Femur (tissue), 1 donor: ENCODE measurements at regions not wholly inside any gene's neighbourhood (a gene's known extent, or its start where the extent isn't known, plus 50 kb on each side); places are given as distances from the start of the nearest gene placed in this dataset.

Experiments
- DNase-seq: peaks from one replicate; pipeline ENCODE4 v3.0.0-alpha.2; 2017

- DNase-seq = no peak
These were observed 440.7 kb downstream of the CMPK2 start for GRCh38 chr2:6425032-6425431.

- DNase-seq = no peak
These were observed 436.3 kb downstream of the CMPK2 start for GRCh38 chr2:6429210-6429986.

GRCh38 chr2:6434438-6434837 lies 431.3 kb downstream of the CMPK2 start:
- no peak for DNase-seq

GRCh38 chr2:6441800-6442199 lies 423.9 kb downstream of the CMPK2 start:
- DNase-seq = no peak

- no peak for DNase-seq
These were observed 423.3 kb downstream of the CMPK2 start for GRCh38 chr2:6442252-6442985.

- DNase-seq = no peak
These were observed 422.5 kb downstream of the CMPK2 start for GRCh38 chr2:6443061-6443823.

GRCh38 chr2:6444514-6444913 lies 421.2 kb downstream of the CMPK2 start:
- DNase-seq = no peak

GRCh38 chr2:6445156-6445555 lies 420.6 kb downstream of the CMPK2 start:
- DNase-seq = no peak

- DNase-seq = no peak
These were observed 418.6 kb downstream of the CMPK2 start for GRCh38 chr2:6446938-6447608.

GRCh38 chr2:6448893-6449292 lies 416.8 kb downstream of the CMPK2 start:
- no peak for DNase-seq

GRCh38 chr2:6449343-6449742 lies 416.4 kb downstream of the CMPK2 start:
- no peak for DNase-seq

- DNase-seq = no peak
These were observed 412.8 kb downstream of the CMPK2 start for GRCh38 chr2:6452702-6453481.

- no peak for DNase-seq
These were observed 411.3 kb downstream of the CMPK2 start for GRCh38 chr2:6454286-6454990.

GRCh38 chr2:6459138-6459537 lies 406.6 kb downstream of the CMPK2 start:
- no peak for DNase-seq

GRCh38 chr2:6470518-6470917 lies 395.2 kb downstream of the CMPK2 start:
- DNase-seq = no peak

- DNase-seq = no peak
These were observed 394.3 kb downstream of the CMPK2 start for GRCh38 chr2:6471419-6471818.

GRCh38 chr2:6474161-6475140 lies 391.3 kb downstream of the CMPK2 start:
- DNase-seq = no peak

- no peak for DNase-seq
These were observed 390.4 kb downstream of the CMPK2 start for GRCh38 chr2:6475155-6475940.

GRCh38 chr2:6480514-6480913 lies 385.2 kb downstream of the CMPK2 start:
- no peak for DNase-seq
